AG10803 (cell line): ENCODE measurements at regions not wholly inside any gene's neighbourhood (a gene's known extent, or its start where the extent isn't known, plus 50 kb on each side); places are given as distances from the start of the nearest gene placed in this dataset.
A peak's percentile ranks its signal among the peaks of the same experiment; 100 is the strongest.

Experiments
- DNase-seq: peaks from one replicate; pipeline ENCODE4 v3.0.0; 2010; ENCODE audit warnings: low read depth
- H3K4me3 ChIP-seq: 2 replicates; pipeline ENCODE4 v1.5.1; 2011; ENCODE audit warnings: mild to moderate bottlenecking, low read length, control low read depth
- TF ChIP-seq, protein P1 (sequence below): conservative IDR thresholded peaks from 2 replicates; pipeline ENCODE4 v1.5.1; 2011; ENCODE audit warnings: mild to moderate bottlenecking, low read length, control low read depth, inconsistent platforms

DNA sequence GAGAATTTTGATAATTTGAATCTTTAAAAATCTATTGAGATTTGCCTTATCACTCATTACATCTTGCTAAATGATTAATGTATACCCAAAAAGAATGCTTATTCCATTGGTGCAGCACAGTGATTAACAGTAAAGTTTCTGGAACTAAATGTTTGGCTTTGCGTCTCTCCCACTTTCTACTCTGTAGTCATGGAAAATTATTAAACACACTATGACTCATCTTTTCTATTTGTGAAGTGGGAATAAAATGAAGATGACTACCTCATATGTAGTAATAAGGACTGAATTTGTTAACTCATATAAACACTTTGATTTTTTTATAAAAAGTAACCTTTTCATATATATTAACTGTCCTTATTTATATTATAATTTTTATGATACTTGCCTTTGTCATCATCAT is 118.1 kb downstream of the RERGL start:
- no peak overlapping the region for H3K4me3 ChIP-seq
- DNase-seq = no peak
- TF ChIP-seq, protein P1, sequence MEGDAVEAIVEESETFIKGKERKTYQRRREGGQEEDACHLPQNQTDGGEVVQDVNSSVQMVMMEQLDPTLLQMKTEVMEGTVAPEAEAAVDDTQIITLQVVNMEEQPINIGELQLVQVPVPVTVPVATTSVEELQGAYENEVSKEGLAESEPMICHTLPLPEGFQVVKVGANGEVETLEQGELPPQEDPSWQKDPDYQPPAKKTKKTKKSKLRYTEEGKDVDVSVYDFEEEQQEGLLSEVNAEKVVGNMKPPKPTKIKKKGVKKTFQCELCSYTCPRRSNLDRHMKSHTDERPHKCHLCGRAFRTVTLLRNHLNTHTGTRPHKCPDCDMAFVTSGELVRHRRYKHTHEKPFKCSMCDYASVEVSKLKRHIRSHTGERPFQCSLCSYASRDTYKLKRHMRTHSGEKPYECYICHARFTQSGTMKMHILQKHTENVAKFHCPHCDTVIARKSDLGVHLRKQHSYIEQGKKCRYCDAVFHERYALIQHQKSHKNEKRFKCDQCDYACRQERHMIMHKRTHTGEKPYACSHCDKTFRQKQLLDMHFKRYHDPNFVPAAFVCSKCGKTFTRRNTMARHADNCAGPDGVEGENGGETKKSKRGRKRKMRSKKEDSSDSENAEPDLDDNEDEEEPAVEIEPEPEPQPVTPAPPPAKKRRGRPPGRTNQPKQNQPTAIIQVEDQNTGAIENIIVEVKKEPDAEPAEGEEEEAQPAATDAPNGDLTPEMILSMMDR = no peak

DNA sequence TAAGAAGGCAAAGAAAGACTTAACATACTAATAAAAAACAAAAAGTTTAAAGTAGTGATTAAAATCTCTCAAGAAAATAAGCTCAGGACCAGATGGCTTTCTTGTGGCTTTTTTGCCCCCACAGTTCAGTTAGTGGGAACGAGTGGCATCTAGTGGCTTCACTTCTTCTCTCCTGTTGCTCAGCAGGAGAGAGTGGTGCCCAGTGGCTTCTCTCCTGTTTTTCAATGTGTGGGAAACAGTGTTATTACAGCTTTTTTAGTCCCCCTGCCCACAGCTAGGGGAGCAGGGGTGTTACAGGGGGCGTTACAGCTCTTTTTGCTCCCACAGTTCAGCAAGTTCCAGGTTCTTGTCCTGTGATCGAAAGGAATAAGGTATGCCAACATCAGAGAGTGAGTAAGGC is 135.2 kb downstream of the RERGL start:
- no peak for DNase-seq
- TF ChIP-seq, protein P1 = 0 out of 2 replicates have a peak, but pooled peaks have one; percentile 2
- H3K4me3 ChIP-seq = no peak overlapping the region

DNA sequence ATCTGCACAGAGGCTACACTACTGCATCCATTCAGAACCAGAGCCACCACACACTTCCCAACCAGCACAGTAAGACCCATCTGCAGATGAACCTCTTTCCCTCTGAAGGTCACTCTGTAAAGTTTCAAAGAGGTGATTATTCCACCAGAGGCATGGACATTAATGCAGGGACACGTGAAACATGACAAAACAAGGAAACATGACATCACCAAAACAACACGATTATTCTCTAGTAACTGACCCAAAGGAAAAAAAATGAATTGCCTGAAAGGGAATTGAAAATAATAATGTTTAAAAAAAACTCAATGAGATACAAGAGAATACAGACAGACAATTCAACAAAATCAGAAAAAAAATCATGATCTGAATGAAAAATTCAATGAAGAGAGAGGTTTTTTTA is 139.1 kb downstream of the RERGL start:
- H3K4me3 ChIP-seq = no peak overlapping the region
- TF ChIP-seq, protein P1 = no peak
- no peak for DNase-seq

DNA sequence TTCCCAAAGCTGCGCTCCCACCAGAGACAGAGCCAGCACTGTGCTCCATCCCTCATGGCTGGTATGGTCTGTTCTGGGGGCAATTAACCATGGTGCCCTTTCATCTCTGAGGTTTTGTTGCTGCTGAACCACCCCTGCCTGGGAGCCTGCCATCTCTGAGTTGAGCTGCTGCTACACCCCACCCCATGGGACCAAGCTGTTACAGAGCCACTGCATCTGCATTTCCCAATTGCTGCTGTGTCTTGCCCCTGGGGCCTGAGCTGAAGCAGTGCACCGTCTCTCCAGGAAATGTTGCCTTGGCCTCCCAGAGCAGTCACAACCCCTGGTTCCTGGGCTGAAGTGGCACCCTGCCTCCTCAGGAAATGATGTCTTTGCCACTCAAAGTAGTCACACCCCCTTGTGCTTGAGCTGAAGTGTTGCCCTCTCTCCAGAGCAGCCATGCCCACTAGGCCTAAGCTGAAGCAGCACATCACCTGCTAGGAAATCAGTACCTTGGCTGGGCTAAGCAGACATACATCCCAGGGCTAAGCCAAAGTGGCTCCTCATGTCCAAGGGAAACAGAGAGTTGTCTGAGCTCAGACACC is 140.3 kb downstream of the RERGL start:
- no peak overlapping the region for H3K4me3 ChIP-seq
- TF ChIP-seq, protein P1 = no peak
- DNase-seq = no peak

DNA sequence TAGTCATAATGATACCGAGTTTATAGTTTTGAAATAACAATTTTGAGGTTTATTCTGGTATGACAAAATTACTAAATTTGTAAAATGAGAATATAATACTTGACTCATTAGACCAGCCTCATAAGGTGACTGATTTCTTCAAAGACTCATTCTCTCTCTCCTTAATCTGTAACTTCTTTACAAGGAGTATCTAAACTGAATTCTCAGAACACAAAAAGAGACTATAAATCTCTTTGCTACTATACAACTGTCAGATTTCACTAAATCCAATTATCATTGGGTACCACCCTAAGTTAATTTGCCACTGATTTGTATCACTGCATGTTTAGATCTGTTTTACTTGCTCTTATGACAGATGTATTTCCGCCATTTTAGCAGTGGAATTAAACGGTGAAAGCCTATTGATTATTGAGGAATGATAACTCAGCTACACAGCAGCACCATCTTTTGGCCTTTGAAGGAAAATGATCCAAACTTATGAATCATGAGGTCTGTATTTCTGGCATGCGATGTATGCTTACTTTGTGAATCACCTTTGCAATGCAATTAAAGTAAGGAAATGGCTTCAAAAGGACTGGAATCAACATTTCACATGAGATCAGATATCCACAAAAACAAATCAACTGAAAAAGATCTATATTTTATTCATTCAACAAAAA is 161.2 kb downstream of the RERGL start:
- TF ChIP-seq, protein P1 = peak; percentile 21; the same call in 1 of the 2 replicates
- H3K4me3 ChIP-seq = no peak overlapping the region
- DNase-seq = peak; percentile 48

DNA sequence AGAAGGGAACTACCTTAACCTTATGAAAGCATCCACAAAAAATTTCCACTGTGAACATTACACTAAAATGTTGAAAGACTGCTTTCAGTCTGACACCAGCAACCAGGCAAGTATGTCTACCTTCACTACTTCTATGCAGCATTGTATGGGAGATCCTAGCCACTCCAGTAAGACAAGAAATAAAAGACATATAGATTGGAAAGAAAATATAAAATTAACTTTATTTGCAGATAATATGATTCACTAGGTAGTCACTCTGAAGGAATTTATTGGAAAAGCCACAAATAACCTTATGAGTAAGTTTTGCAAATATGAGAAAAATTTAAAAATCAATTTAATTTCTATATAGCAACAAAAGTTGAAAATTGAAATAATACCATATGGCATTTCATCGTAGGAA is 172.0 kb downstream of the RERGL start:
- no peak for DNase-seq
- TF ChIP-seq, protein P1 = no peak

DNA sequence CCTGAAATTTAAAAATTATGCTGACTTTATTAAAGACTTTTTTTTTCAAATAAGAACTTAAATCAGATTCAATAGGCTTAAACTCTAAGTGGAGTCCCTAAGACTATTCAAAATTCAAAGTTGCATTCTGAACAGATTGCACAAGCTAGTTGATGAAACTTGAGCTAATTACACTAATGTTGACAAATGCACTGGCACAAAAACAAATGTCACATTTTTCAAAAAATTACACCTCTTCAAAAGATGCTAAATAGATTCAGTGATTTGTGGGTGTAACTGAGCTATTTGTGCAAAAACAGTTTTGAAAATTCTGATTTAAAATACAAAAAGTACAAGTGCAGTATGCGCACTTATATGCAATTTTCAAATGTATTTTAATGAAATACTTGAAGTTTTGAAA is 205.4 kb downstream of the RERGL start:
- DNase-seq = no peak
- TF ChIP-seq, protein P1 = no peak
- H3K4me3 ChIP-seq = no peak overlapping the region

More for the DNA sequence above, 172.0 kb downstream of the RERGL start:
- H3K4me3 ChIP-seq = no peak overlapping the region
